Medulla oblongata (tissue), 1 donor: ENCODE measurements at regions not wholly inside any gene's neighbourhood (a gene's known extent, or its start where the extent isn't known, plus 50 kb on each side); places are given as distances from the start of the nearest gene placed in this dataset.

Experiments used
- DNase-seq: peaks from one replicate; pipeline ENCODE4 v3.0.0-alpha.2; 2015; ENCODE audit errors: extremely low spot score

- DNase-seq, result no peak
Measured at GRCh38 chr4:189237340-189237739, 703.3 kb upstream of the FRG1 start.

DNA sequence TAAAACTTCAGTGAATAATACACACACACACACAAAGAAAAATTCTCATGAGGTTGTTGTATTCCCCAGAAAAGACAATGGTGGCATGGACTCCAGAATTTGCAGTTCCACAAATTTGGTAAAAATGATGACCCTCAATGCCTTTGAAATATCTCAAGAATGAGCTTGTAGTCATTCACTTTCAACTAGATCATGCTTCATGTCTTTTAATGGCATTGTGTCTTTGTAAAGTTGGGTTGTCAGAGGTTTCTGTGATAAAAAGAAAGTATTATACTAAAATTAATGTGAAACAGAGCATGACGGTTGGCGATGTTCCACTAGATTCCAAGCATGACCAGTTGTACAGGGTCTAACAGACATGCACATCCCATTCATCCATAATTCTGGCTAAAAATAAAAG lies 685.0 kb upstream of the FRG1 start:
- DNase-seq, result no peak

GRCh38 chr4:189261475-189261874 lies 679.2 kb upstream of the FRG1 start:
- no peak for DNase-seq

- DNase-seq, result no peak
Measured at GRCh38 chr4:189265515-189265914, 675.2 kb upstream of the FRG1 start.

- DNase-seq, result no peak
Measured at GRCh38 chr4:189267312-189267965, 673.2 kb upstream of the FRG1 start.

- no peak for DNase-seq
Measured at GRCh38 chr4:189278597-189279165, 662.0 kb upstream of the FRG1 start.

DNA sequence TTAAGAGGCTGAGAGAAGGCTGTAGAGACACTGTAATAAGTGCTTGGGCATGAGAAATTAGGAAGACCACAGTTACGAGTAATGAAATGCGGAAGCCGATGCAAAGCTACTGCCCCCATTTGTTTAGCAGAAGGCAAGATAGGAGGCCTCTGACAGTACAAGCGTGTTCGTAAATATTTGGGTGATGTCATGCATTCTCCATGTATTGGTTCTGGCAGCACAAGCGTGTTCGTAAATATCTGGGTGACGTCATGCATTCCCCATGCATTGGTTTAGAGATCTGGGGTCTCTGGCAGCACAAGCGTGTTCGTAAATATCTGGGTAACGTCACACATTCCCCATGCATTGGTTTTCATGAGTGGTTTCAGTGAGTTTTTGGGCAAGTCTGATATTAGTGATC lies 661.5 kb upstream of the FRG1 start:
- no peak for DNase-seq

GRCh38 chr4:189285377-189285776 lies 655.3 kb upstream of the FRG1 start:
- DNase-seq, result no peak

DNA sequence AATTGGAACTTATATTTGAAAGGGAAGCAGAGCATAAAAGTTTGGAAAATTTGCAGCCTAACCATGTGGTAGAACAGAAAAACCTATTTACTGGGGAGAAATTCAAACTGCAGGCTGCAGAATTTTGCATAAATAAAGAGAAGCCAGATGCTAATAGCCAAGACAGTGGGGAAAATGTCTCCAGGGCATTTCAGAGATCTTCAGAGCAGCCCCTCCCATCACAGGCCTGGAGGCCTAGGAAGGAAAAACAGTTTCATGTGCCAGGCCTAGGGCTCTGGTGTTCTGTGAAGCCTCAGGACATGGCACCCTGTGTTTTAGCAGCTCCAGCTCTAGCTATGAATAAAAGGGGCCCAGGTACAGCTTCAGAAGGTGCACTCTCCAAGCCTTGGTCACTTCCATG lies 648.7 kb upstream of the FRG1 start:
- DNase-seq, result no peak

GRCh38 chr4:189293459-189293858 lies 647.2 kb upstream of the FRG1 start:
- DNase-seq, result no peak

DNA sequence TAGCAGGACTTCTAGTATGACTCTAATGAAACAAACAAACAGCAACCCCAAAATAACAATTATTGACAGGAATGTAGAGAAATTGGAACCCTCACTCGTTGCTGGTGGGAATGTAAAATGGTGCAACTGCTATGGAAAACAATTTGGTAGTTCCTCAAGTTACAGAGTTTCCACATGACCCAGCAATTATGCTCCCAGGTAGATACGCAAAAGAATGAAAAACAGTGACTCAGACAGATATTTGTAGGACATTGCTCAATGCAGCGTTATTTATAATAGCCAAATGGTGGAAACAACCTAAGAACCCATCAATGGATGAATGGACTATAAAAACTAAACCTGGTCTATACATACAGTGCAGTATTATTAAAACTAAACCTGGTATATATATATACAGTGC lies 646.1 kb upstream of the FRG1 start:
- no peak for DNase-seq

DNA sequence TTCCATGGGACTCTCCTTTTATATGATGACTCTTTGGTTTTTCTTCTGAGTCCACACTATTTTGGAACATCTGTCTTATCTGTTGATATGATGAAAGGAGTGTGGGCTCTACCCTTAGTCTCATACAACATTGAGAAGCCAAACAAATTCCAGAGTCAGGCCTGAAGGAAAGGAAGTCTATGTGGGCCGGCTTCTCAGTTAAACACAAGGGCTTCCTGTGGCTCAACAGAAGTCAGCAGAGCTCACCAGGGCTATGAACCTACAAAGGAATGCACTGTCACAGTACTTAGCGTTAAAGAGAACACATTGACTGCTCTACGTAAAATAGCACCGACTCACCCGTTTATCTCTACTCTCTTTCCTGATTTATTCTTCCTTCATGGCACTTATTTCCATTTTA lies 641.0 kb upstream of the FRG1 start:
- no peak for DNase-seq

DNA sequence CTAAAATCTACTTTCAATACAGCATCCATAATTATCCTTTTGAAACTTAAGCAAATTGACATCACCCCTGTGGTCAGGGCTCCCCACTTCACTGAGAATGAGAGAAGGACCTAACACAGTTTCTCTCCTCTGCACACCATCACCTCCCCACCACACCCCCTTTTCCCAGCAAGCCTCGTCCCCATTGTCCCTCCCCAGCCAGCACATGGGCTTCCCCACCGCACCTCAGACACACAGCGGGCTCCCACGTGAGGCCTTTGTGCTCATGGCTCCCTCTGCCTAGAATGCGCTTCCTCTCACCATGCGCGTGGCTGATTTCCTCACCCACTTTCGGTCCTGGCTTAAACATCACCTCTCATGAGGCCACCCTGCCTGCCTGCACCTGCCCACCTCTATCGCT lies 639.0 kb upstream of the FRG1 start:
- no peak for DNase-seq

DNA sequence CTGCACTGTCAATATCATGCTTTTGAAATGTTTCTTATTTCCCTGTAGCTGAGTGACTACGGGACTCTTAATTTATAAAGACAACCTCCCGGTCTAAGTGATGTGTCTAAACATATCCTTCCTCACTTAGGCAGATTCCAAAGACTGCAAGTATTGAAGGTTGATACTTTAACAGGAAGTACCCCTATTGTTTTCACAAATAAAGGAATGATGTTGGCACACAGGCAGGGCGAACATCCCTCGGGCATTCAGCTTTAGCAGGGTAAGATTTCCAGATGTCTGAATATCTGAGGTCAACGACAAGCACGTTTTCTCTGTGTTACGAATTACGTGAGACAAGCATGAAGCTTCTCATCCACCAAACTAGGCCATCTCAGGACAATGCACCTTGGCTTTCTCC lies 638.0 kb upstream of the FRG1 start:
- no peak for DNase-seq

GRCh38 chr4:189304167-189304566 lies 636.5 kb upstream of the FRG1 start:
- DNase-seq, result no peak

GRCh38 chr4:189304809-189305208 lies 635.9 kb upstream of the FRG1 start:
- DNase-seq, result no peak

DNA sequence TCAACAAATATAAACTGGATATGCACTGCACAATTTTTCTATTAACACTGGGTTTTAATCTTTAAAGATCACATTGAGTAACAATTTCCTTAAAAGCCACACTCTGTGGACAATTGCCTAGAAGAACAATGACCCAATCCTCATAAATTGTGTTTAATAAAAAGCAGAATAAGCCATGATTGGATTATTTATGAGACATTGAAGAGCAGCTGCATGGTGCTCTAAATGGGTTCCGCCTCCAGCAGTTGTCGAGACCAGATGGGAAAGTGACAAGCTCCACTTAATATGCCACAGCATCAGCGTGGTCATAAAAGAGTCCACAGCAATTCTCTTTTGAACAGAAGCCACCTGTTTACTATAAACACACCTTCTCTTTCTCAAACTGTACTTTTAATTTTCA lies 635.2 kb upstream of the FRG1 start:
- no peak for DNase-seq

- DNase-seq, result no peak
Measured at GRCh38 chr4:189311251-189311650, 629.4 kb upstream of the FRG1 start.

DNA sequence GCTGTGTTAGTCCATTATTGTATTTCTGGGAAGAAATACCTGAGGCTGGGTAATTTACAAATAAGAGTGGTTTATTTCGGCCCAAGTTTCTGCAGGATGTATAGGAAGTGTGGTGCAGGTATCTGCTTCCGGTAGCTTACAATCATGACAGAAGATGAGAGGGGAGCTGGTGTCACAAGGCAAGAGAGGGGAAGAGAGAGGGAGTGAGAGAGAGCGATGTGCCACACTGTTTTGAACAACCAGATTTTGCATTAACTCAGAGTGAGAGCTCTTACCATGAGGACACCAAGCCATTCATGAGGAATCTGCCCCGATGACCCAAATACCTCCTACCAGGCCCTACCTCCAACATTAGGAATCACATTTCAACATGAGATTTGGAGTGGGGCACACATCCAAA lies 627.6 kb upstream of the FRG1 start:
- DNase-seq, result no peak

GRCh38 chr4:189313861-189314513 lies 626.7 kb upstream of the FRG1 start:
- DNase-seq, result no peak

DNA sequence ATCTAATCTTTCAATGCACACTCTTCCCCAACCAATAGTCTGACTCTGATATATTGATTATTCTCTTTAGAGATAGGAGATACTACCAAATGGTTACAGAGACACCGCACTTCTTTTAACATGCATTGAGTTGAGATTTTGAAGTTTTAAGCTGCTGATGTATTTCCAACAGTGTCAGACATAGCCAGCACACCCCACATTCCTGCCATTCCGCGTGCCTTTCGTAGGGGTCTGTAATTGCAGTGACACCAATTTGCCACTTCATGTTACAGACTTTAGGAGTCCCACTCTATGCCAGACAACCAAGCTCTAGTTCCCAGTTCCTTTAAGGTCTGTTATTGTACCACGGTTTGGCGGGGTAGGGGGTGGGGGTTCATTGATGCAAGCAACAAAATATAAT lies 618.2 kb upstream of the FRG1 start:
- DNase-seq, result no peak

- no peak for DNase-seq
Measured at GRCh38 chr4:189341881-189342280, 598.8 kb upstream of the FRG1 start.

GRCh38 chr4:189355590-189355989 lies 585.1 kb upstream of the FRG1 start:
- DNase-seq, result no peak

- no peak for DNase-seq
Measured at GRCh38 chr4:189362364-189362763, 578.3 kb upstream of the FRG1 start.
